ENCODE measurements at regions not wholly inside any gene's neighbourhood (a gene's known extent, or its start where the extent isn't known, plus 50 kb on each side); places are given as distances from the start of the nearest gene placed in this dataset.

DNA sequence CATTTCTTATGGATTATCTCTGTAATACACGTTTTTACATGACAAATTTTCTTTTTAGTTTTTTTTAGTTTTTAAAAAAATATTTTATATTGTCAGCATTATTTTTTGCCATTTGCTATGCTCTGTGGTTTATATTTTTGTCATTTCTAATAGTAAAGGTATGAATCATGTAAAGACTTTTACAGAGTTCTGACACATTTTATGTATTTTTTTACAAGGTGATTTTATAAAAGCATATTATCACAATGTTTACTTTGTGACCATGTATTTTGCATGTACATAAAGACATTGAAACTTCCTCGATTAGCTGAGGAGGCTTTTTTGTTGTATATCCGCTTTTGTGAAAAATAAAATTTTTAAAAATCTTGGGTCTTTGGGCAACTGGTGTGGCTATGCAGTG is 1705.1 kb downstream of the PCDH7 start:
- TF ChIP-seq CEBPB (IDR thresholded peaks at IDR 0.05; ENCODE audit: low read depth, low read length), result no peak
- no peak for TF ChIP-seq RFX5 (IDR thresholded peaks at IDR 0.05; ENCODE audit: borderline replicate concordance, low read depth, low read length)
- no peak for TF ChIP-seq EZH2 (IDR thresholded peaks at IDR 0.05; ENCODE audit: low read depth, low read length, severe bottlenecking)
- TF ChIP-seq ZNF274 (IDR thresholded peaks at IDR 0.05; ENCODE audit: borderline replicate concordance, extremely low read depth, low read length), result no peak
- TF ChIP-seq TEAD4 (IDR thresholded peaks at IDR 0.05; ENCODE audit: low read depth, low read length), result no peak
